ENCODE measurements at regions not wholly inside any gene's neighbourhood (a gene's known extent, or its start where the extent isn't known, plus 50 kb on each side); places are given as distances from the start of the nearest gene placed in this dataset.

DNA sequence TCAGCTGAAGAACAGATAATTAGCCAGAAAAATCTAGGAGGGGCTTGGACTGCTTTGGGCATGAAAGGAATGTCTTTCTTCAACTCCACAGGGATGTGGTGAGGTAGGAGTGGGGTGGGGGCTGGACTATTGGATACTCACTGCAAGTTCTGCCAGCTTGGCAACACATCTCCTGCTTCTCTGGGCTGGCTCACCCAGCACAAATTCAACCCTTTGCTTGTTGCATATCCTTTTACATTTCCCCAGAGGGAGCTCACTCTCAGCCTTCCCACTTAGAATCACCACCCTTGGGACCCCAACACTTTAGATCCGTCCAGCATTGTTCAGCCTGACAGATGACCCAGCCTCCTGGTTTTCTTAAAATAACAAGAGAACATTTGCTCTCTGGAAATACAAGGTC, 120.6 kb downstream of the KDR start:
- TF ChIP-seq CTCF (IDR thresholded peaks at IDR 0.05; ENCODE audit: low read length) (no peak), EZH2 (IDR thresholded peaks at IDR 0.05; ENCODE audit: borderline replicate concordance, low read length) (no peak)
